Eye (tissue), 1 donor: ENCODE measurements at regions not wholly inside any gene's neighbourhood (a gene's known extent, or its start where the extent isn't known, plus 50 kb on each side); places are given as distances from the start of the nearest gene placed in this dataset.

Experiments used
- DNase-seq: peaks from one replicate; pipeline ENCODE4 v3.0.0-alpha.2; 2015

DNA sequence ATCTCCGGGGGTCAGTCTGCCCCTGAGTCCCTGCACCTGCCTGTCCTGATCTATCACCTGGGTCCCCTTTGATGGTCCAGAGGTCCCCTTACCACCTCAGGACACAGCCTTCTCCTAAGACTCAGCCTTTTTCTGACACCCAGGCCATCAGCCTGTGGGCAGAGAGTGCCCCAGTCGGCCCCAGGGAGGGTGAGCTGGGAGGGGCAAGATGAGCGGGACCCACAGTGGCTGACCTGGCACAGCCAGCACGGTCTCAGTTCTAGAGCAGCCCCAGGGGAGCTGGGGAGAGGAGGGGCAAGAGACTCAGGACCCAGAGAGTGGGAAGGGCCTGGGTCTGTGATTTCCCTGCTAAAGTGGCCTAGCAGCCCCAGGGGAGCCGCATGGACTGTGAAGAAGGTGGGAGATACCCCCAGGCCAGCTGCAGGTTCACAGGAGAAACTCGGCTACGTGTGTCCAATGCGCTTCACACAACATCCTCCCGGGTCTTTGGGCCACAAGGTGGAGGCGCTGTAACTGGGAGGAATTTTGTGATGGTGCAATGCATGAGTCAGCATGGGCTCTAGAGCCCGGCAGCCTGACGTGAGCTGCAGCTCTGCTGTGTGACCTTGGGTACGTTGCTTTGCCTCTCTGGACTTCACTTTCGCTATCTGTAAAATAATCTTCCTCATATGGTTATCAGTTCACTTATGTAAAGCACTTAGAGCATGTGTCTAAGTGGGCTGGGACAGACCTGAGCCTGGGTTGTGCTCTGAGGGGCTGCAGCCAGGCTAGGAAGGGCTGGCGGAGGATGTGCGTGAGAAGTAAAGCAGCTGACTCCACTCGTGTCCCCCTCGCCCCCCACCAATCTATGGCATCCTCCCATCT is 67.2 kb upstream of the LHX1 start:
- peak; percentile 53 for DNase-seq

DNA sequence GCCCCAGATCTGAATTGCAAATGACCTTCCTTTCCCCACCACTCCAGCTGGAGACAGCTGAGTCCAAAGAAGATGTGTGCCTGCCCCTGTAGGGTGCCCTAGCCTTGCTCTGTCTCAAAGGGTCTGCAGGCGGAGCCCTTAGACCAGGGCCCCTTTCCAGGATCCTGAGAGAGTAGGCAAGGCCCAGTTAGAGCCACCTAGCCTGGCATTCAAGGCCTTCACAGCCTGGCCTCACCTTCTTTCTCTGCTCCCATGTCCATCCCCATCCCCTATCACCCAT is 66.6 kb upstream of the LHX1 start:
- DNase-seq, result no peak

DNA sequence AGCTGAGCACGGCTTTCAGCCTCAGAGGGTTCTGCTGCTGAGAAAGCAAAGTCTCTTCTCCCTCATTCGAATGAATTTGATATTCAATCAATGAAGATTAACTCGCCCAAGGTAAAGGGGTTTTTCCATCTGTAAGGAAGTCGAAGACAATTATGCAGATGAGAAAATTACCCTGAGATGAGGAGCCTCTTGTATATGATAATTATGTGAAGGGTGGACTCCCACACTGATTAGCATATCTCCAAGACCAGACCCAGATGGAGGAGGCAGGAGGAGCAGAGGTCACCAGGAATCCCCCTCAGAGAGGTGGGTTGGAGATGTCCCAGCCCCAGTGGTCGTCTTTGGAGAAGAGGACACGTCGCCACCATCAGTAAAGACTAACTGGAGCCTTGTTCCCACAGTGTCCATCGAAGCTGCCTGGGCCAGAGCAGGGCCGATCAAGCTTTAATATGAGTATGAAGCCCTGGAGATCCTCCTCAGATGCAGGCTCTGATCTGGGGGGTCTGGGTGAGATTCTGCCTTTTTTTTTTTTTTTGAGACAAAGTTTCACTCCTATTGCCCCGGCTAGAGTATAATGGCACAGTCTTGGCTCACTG is 61.5 kb upstream of the LHX1 start:
- DNase-seq, result no peak

DNA sequence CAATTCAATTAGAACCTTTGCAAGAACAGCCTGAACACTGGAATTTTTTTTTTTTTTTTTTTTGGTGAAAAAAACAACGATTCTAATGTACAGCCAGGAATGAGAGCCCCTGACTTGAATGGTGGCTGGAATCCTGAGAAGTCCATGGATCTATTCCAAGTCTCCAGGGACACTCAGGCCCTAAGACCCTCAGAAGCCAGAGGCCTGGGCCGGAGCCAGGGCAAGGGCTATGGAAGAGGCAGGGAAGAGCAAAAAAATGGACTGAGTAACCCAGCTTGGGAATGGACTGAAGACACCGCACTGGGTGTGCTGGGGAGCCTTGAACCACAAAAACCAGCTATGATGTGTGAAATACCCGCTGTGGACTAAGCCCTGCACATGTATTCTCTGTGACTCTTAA is 60.3 kb upstream of the LHX1 start:
- no peak for DNase-seq

DNA sequence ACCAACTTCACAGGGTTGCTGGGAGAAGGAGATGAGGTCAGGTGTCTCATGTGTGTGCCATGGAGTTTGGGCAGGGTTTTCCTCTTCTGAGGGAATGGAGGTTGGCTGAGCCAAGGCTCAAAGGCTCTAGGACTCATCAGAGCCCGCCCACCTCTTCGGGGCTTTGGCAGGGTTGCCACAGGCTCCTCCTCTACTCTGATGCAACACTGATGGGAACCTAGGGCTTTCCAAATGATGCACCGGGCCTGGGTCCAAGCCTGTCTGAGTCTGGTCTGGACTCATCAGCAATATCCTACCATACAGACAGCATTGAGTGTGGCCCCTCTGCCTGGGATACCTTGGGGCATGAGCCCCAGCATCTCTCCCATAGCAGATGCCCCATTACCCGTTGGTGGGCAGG is 59.5 kb upstream of the LHX1 start:
- DNase-seq, result no peak

DNA sequence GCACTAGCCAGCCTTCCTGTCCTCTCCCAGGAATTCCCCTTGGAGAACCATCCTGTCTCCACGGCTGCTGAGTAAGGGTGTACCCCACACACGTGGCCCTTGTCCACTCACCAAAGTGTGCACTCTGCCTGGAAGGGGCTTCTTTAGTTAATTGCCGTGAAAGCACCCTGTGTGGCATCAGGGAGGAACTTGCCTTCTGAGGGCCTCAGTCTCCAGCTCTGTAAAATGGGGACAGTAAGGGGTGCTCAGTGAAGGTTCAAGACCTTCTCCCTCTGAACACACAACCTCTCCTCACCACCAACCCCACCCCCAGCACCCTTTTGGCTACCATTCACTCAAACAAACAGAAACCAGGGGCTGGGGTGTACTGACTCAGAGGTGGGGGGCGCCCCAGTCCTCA is 59.1 kb upstream of the LHX1 start:
- DNase-seq, result no peak

DNA sequence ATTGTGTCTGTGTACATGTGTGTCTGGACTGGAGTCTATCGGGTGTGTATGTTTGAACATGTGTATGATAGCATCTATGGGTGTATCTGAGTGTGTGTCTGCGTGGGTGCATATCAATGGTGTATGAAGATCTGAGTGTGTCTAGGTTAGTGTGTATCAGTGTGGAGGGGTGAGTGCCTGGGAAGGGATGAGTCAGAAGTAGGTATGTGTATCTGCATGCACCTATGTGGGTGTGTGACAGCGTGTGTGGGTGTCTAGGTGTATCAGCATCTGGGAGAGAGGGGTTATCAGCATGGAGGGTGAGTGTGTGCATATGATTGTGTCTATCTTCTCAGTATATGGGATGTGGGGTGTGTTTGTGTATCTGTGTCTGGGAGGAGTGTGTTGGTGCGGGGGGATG is 58.2 kb upstream of the LHX1 start:
- DNase-seq, result no peak

DNA sequence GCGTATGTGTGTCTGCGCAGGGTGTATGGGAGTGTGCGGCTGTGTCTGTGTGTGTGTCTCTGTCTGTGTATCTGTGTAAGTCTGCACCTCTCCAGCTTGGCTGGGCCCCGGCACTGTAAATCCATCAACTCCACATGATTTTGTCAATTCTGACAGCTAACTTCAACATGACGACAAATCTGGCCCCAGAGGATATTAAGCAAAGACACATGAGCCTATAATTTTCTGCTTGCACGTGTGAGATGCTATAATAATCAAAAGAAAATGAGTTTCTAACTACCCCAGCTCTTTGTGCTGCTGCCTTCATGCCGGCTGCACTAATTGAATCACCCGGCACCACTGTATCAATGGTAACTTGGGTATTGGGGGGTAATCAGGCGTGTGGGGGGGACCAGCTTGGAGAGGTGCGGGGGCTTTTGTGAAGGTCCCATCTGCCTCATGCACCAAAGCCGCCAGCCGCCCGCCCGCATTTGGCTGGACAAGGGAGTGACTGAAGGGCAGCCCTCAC is 57.6 kb upstream of the LHX1 start:
- peak; percentile 83 for DNase-seq

DNA sequence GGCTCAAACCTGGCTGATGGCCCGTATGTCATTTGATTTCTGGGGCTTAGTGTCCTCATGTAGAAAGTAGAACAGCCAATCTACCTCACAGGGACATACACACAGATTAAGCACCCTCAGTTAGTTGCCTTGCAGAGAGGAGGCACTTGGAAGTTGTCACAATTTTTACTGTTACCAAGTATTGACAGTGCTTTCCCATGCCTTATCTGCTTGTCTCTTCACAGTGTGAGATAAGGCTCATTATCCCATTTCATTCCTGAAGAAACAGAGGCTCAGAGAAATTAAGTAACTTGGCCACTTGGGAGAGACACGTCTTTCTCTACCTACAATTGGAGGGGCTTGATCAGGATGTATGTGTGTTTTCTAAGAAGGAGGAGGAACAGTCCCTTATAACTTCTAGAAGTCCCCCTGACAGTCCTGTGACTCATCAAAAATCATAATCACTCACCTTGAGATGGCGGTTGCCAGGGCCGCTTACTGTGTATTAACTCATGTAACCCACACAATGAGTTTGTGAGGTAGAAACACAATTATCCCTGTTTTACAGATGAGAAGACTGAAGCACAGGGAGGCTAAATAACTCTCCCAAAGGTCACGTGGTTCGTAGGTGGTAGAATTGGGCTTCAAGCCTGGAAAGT is 56.9 kb upstream of the LHX1 start:
- DNase-seq, result peak; percentile 43

DNA sequence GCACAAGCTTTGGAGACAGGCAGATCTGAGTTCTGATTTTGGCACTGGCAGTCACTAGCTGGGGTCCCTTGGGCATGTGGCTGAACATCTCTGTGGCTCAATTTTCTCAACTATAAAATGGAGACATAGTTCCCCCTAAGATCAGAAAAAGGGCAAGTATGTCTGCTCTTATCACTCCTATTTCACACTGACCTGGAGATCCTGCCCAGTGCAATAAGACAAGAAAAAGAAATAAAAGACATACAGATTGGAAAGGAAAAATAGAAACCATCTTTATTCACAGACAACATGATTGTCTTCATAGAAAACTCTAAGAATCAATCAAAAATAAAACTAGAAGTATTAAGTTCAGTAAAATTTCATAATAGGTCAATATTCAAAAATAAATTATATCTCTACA is 56.0 kb upstream of the LHX1 start:
- no peak for DNase-seq

DNA sequence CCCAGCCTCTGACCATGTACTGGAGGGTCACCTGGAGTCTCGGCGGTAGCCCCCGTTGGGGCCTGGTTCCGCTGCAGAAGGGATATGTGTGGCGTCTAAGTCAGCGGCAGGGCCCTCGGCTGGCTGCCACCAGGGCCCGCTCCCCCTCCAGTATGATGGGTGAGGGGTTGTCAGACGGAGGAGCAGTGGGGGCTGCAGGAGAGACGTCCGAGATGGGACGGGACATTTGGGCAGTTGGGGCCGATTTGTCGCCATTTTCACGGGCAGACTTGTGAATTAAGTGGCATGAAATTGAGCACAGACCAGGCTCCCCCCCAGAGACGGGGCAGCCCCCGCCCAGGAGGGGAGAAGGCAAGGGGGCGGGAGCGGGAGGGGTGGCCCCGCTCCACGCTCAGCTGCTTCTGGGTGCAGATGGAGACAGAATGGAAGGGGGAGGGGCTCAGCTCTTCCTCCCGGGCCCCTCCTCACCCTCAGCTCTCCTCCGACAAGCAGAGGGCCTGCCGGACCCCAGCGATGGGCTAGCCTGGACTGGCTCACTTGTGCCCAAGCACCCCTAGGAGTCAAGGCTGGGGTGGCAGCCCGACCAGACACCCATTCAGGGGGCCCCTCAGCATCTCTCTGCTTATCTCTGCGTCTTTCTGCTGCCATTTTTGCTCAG is 52.7 kb upstream of the LHX1 start:
- DNase-seq, result no peak

DNA sequence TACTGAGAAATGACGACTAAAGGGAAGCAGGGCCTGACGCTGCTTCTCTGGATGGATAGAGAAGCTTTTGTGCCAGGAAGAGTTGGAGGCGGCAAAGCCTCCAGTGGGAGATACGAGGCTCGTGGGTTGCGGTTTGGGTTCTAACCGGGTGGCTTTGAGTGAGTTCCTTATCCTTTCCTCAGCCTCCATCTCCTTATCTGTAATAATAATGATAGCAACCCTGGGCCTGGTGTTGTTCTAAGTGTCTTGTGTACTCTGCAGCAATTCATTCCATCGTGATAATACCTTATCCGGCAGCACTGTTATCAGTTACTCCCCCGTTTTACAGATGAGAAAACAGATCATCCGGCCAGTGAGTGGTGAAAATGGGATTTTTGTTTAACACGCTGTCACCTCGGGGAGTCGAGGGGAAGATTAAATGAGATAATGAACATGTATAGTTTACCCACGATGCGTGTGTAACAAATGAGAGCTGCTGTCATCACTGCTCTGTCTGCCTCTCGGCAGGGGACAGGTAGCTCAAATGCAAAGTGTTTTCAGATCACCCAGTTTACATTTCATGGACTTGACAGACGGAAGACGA is 52.0 kb upstream of the LHX1 start:
- DNase-seq, result no peak

DNA sequence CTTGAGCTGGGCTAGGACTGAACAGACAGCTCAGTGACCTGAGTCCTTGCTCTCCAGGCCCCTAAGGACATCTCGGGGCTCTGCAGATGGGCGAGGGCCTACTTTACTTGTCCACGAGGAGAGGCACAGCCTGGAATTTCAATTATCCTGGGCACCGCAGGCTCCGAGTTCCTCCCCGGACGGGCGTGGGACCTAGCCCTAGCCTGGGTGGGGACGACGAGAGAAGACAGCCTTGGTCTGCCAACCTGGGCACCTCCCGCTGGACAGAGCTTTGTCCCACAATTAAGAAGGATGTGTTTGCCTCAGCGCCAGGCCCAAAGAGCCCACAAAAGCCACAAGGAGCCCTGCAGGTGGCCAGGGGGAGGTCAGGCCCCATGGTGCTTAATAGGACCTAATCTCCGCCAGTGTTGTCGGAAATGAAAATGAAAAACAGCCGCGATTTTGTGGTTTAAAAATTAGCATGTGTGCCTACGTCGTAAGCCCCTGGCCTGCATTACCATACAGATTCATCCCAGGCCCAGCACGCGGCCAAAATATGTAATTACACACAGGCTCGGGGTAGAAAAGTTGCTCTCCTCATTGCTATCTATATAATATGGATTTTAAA is 51.4 kb upstream of the LHX1 start:
- no peak for DNase-seq
